Heart left ventricle (tissue), 16 donors: ENCODE measurements at regions not wholly inside any gene's neighbourhood (a gene's known extent, or its start where the extent isn't known, plus 50 kb on each side); places are given as distances from the start of the nearest gene placed in this dataset.

Experiments
- ATAC-seq, 4 donors: fragments of 200-7000 bp; cut with Tn5 transposase; one replicate each; pipeline ENCODE4 v1.9.1; 2020 to 2022; ENCODE audit warnings: moderate library complexity in 4 of 4, mild to moderate bottlenecking in 3 of 4, moderate number of reproducible peaks in 1 of 4
- DNase-seq, 5 donors: peaks; one replicate each; pipeline ENCODE4 v3.0.0-alpha.2; 2020
- H3K27ac ChIP-seq, 12 donors: fragments of 200-600 bp; sonication (generic) in 4 of 12; one replicate each; pipeline versions ENCODE4 v1.5.0 to v1.8.0; 2016 to 2022; ENCODE audit warnings: mild to moderate bottlenecking in 2 of 12
- H3K27me3 ChIP-seq, 9 donors: fragments of 200-600 bp; sonication (generic) in 2 of 9; one replicate each; pipeline versions ENCODE4 v1.5.1 to v1.8.0; 2016 to 2022; ENCODE audit warnings: mild to moderate bottlenecking in 3 of 9
- H3K36me3 ChIP-seq, 9 donors: fragments of 200-600 bp; sonication (generic) in 2 of 9; one replicate each; pipeline versions ENCODE4 v1.5.0 to v1.8.0; 2018 to 2022; ENCODE audit warnings: mild to moderate bottlenecking in 2 of 9
- H3K4me1 ChIP-seq, 12 donors: fragments of 200-600 bp; sonication (generic) in 4 of 12; one replicate each; pipeline versions ENCODE4 v1.5.0 to v1.8.0; 2016 to 2022; ENCODE audit warnings: mild to moderate bottlenecking in 3 of 12
- H3K4me3 ChIP-seq, 12 donors: fragments of 200-600 bp; sonication (generic) in 4 of 12; one replicate each; pipeline versions ENCODE4 v1.5.0 to v1.8.0; 2017 to 2022; ENCODE audit warnings: mild to moderate bottlenecking in 9 of 12, moderate library complexity in 4 of 12
- H3K9me3 ChIP-seq, 12 donors: fragments of 200-600 bp; sonication (generic) in 4 of 12; one replicate each; pipeline versions ENCODE4 v1.5.0 to v1.8.0; 2016 to 2022; ENCODE audit warnings: mild to moderate bottlenecking in 1 of 12
- CTCF ChIP-seq, 12 donors: fragments of 200-600 bp; sonication (generic) in 4 of 12; IDR thresholded peaks; one replicate each; pipeline versions ENCODE4 v1.5.0 to v1.8.0; 2018 to 2022; ENCODE audit warnings: antibody characterized with exemption in 12 of 12, mild to moderate bottlenecking in 5 of 12
- POLR2A ChIP-seq, 2 donors: fragments of 450-650 bp; IDR thresholded peaks; one replicate each; pipeline ENCODE4 v1.6.1; 2017; ENCODE audit warnings: antibody characterized with exemption in 2 of 2, mild to moderate bottlenecking in 2 of 2, moderate library complexity in 2 of 2
- WGBS, 4 donors: extraction: QIAGEN DNeasy Blood & Tissue Kit in 2 of 4; methylation state at CpG; one replicate each; pipeline versions ENCODE4 v1.1.5 to v1.1.7; 2013 to 2018; 5-methylcytosine and 5-hydroxymethylcytosine counted together
- intact Hi-C, 10 donors: fragments of 100-400 bp; cut with DNase I; formaldehyde crosslinking; loops; one replicate each; pipeline versions ENCODE4 v1.11.1 to v1.14.2; 2022
- donor health status: ischemic (EF 13 %, LVEDD 7.1; RV severe dilation, severe dysfunction).
- donor health status: healthy with polysubstance abuse.
- donor health status: DM: no; HTN: yes; CAD: no.
- donor health status: DM: no; HTN: no; CAD: no.
- donor health status: ischemic (EF 25% LVEDD 6.9; RV normal size, moderate dysfunction).
- donor health status: ischemic (EF 25% LVEDD 5.7; RV mildly dilated, moderate dysfunction).
- donor health status: healthy.
- donor health status: DM: yes; HTN: yes; CAD: no.
- donor health status: ischemic (EF 35%, LVEDD 5.7; RV mildly dilated, moderate dysfunction).
- donor health status: nonischemic (EF 11% LVEDD 7.7; RV severe dilation, severe dysfunction).
- donor health status: DM: yes; HTN: yes; CAD: no.
- donor health status: PGD.
- donor health status: ischemic (EF 29% LVEDD 5.4; RV normal size, mild dysfunction).
- donor health status: nonischemic (EF 23%, LVEDD 6.1; RV moderate dilation, normal function).

GRCh38 chrX:54615109-54615508 lies 85.1 kb downstream of the GNL3L start:
- no peaks in the 10 kb centered on the region for H3K4me1 ChIP-seq
- H3K36me3 ChIP-seq = no peaks in the 10 kb centered on the region
- intact Hi-C loops = no loop called here
- ATAC-seq = no peak
- WGBS, 4 donors = 92 to 100% (median 95%) methylated on average over 1 of the region's 1 CpG
- no peak overlapping the region for H3K27ac ChIP-seq
- TF ChIP-seq CTCF (IDR thresholded peaks at IDR 0.05) (no peak), POLR2A (IDR thresholded peaks at IDR 0.05) (no peak)
- H3K9me3 ChIP-seq = peaks cover 0 to 14% (median under 1%) of the 10 kb centered on the region in 12 donors
- DNase-seq = no peak
- H3K27me3 ChIP-seq = no peaks in the 10 kb centered on the region
- no peak overlapping the region for H3K4me3 ChIP-seq

- Histone ChIP-seq H3K36me3 (no peaks in the 10 kb centered on the region), H3K27me3 (no peaks in the 10 kb centered on the region), H3K4me3 (no peak overlapping the region), H3K4me1 (peaks cover 0 to under 1% (median 0%) of the 10 kb centered on the region in 12 donors), H3K27ac (peak overlapping the region in 1 of 12 donors; percentile 22), H3K9me3 (peaks cover 0 to 21% (median 0%) of the 10 kb centered on the region in 12 donors)
- DNase-seq (peak in 1 of 5 donors; percentile 6), ATAC-seq (peak in 2 of 4 donors; percentile 26)
- 63 to 75% (median 69%) methylated on average over 2 to 3 of the region's 3 CpGs for WGBS, 4 donors
- TF ChIP-seq POLR2A (IDR thresholded peaks at IDR 0.05) (no peak), CTCF (IDR thresholded peaks at IDR 0.05) (no peak)
- intact Hi-C loops = loop anchor here in 1 of 10 donors (10.0 kb wide), 1 partner anchor 89 kb away; no protein-coding TSS in a partner anchor
Observed at GRCh38 chrX:54633641-54634040, 103.6 kb downstream of the GNL3L start.

GRCh38 chrX:54639018-54639345 lies 109.0 kb downstream of the GNL3L start:
- no peak for DNase-seq
- TF ChIP-seq POLR2A (IDR thresholded peaks at IDR 0.05) (no peak), CTCF (IDR thresholded peaks at IDR 0.05) (no peak)
- ATAC-seq = no peak
- Histone ChIP-seq H3K36me3 (no peaks in the 10 kb centered on the region), H3K9me3 (peaks cover 0 to 8% (median 0%) of the 10 kb centered on the region in 12 donors), H3K27me3 (no peaks in the 10 kb centered on the region), H3K4me1 (peaks cover 0 to 8% (median 0%) of the 10 kb centered on the region in 12 donors), H3K27ac (peak overlapping the region; percentile 81 to 96 (median 91)), H3K4me3 (peak overlapping the region in 10 of 12 donors; percentile 45 to 64 (median 53))
- intact Hi-C loops = loop anchor here in 4 of 10 donors (2.0 to 10.0 kb wide), 4 partner anchors 94 to 418 kb away; partner anchors contain the start of gene APEX2 (in 2 of the 4)
- 35 to 65% (median 47%) methylated on average over 3 of the region's 3 CpGs for WGBS, 4 donors

GRCh38 chrX:54639346-54640102 lies 109.5 kb downstream of the GNL3L start:
- intact Hi-C loops = loop anchor here in 8 of 10 donors (2.0 to 10.0 kb wide), 12 partner anchors 95 to 525 kb away; partner anchors contain the start of genes MAGED2 (in 4 of the 8) and APEX2 (in 3 of the 8)
- DNase-seq (peak; percentile 93 to 97 (median 95)), ATAC-seq (peak; percentile 97 to 99 (median 98))
- WGBS, 4 donors = 0 to 41% (median 21%) methylated on average over 47 of the region's 47 CpGs
- H3K9me3 ChIP-seq = peaks cover 0 to 8% (median 0%) of the 10 kb centered on the region in 12 donors
- H3K36me3 ChIP-seq = no peaks in the 10 kb centered on the region
- peak overlapping the region; percentile 81 to 96 (median 91) for H3K27ac ChIP-seq
- H3K4me1 ChIP-seq = peaks cover 0 to 8% (median 0%) of the 10 kb centered on the region in 12 donors
- TF ChIP-seq POLR2A (IDR thresholded peaks at IDR 0.05) (peak in 1 of 2 donors; percentile 51), CTCF (IDR thresholded peaks at IDR 0.05) (peak; percentile 49 to 80 (median 62))
- no peaks in the 10 kb centered on the region for H3K27me3 ChIP-seq
- H3K4me3 ChIP-seq = peak overlapping the region in 11 of 12 donors; percentile 16 to 64 (median 51)
